ENCODE measurements at regions not wholly inside any gene's neighbourhood (a gene's known extent, or its start where the extent isn't known, plus 50 kb on each side); places are given as distances from the start of the nearest gene placed in this dataset.

DNA sequence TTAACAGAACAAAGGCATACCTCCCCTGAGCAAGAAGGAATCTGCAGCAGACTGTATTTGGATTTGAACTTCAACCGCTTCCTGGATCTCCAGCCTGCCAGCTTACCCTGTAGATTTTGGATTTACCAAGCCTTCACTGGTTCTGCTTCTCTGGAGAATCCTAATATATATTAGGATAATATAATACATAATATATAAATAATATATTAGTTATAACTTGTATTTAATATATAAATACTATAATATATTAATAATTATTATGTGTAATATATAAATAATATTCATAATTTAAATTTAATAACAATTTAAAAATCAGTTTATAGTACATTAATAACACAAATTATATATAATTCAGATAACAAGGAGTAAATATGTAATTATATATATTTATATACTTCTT is 121.4 kb downstream of the COX18 start:
- TF ChIP-seq, protein P1, sequence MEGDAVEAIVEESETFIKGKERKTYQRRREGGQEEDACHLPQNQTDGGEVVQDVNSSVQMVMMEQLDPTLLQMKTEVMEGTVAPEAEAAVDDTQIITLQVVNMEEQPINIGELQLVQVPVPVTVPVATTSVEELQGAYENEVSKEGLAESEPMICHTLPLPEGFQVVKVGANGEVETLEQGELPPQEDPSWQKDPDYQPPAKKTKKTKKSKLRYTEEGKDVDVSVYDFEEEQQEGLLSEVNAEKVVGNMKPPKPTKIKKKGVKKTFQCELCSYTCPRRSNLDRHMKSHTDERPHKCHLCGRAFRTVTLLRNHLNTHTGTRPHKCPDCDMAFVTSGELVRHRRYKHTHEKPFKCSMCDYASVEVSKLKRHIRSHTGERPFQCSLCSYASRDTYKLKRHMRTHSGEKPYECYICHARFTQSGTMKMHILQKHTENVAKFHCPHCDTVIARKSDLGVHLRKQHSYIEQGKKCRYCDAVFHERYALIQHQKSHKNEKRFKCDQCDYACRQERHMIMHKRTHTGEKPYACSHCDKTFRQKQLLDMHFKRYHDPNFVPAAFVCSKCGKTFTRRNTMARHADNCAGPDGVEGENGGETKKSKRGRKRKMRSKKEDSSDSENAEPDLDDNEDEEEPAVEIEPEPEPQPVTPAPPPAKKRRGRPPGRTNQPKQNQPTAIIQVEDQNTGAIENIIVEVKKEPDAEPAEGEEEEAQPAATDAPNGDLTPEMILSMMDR (IDR thresholded peaks at IDR 0.05): no peak
- no peak overlapping the region for H3K4me3 Mint-ChIP-seq
- no peak for DNase-seq
- no peak overlapping the region for H3K27ac Mint-ChIP-seq
- H3K36me3 Mint-ChIP-seq (ENCODE audit: low read depth): peaks cover 5% of the 10 kb centered on the region; the same call in 1 of the 2 replicates
- H3K27me3 Mint-ChIP-seq (ENCODE audit: insufficient read depth): no peaks in the 10 kb centered on the region
- H3K9me3 Mint-ChIP-seq: peaks cover 5% of the 10 kb centered on the region; the same call in 1 of the 2 replicates
- peaks cover 9% of the 10 kb centered on the region for H3K4me1 Mint-ChIP-seq (ENCODE audit: low read depth)

DNA sequence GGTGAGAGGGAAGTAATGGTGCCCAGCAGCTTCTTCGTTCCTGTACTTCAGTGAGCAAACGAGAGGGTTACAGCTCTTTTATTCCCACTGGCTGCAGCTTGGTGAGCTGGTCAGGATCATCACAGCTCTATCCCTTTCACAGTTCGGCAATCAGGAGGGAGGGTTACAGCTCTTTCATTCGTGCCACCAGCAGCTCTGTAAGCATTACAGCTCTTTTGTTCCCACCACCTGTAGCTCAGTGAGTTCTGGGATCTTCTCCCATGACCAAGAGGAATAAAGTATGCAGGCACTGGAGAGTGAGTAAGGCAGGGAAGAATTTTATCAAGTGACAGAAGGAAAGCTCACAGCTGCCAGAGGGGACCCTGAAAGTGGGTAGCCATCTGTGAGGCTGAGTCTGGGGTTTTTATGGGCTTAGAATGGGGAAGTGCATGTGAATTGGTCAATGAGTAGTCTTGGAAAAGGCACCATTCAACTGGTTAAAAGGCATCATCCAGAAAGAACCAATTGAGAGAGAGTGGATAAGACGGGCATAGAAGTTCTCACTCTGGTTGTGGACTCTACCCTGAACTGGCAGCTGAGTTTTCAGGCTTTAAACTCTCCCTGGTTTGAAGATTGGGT is 123.7 kb downstream of the COX18 start:
- Mint-ChIP-seq H3K9me3 (peaks cover 5% of the 10 kb centered on the region; the same call in 1 of the 2 replicates), H3K27ac (no peak overlapping the region), H3K36me3 (ENCODE audit: low read depth) (peaks cover 5% of the 10 kb centered on the region; the same call in 1 of the 2 replicates), H3K4me1 (ENCODE audit: low read depth) (peaks cover 4% of the 10 kb centered on the region), H3K27me3 (ENCODE audit: insufficient read depth) (no peaks in the 10 kb centered on the region), H3K4me3 (no peak overlapping the region)
- DNase-seq: no peak
- TF ChIP-seq, protein P1 (IDR thresholded peaks at IDR 0.05): no peak

DNA sequence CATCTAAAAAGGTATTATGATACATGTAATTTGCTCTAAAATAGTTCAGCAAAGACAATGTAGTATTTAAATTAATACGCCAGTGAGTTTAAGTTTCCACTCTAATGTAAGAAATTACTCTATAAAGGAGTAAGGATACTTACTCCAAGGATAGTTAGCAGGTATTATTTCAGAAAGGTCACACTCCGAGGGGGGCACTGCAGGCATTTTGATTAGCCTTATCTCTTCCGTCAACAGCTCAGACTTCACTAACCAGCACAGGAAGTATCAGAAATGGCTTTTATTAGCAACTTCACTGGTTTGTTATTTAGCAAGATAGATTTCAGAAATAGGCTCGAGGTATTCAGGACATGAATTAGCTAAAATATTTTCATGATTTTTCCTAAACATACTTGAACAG is 127.0 kb downstream of the COX18 start:
- Mint-ChIP-seq H3K27ac (no peak overlapping the region), H3K4me3 (no peak overlapping the region), H3K4me1 (ENCODE audit: low read depth) (peaks cover 14% of the 10 kb centered on the region), H3K36me3 (ENCODE audit: low read depth) (peaks cover 5% of the 10 kb centered on the region; the same call in 1 of the 2 replicates), H3K9me3 (peaks cover 5% of the 10 kb centered on the region; the same call in 1 of the 2 replicates), H3K27me3 (ENCODE audit: insufficient read depth) (no peaks in the 10 kb centered on the region)
- TF ChIP-seq, protein P1 (IDR thresholded peaks at IDR 0.05): no peak
- no peak for DNase-seq

DNA sequence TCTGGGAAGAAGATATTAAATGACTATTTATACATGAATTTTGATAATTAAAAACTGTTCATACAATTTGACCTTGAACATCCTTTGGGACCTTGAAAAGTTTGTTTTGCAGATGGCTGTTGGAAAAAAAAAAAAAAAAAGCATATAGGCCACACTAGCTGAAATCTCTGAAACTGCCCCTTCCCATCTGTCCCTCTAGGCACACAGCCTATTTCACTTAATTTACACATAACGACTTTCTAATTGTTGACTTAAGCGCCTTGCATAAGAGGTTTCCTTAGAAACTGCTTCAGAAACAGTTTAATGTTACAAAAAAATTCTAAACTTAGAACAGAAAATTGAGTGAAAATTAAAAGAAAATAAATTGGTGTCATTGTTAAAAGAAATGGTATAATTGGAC is 131.0 kb downstream of the COX18 start:
- TF ChIP-seq, protein P1 (IDR thresholded peaks at IDR 0.05): no peak
- Mint-ChIP-seq H3K27me3 (ENCODE audit: insufficient read depth) (no peaks in the 10 kb centered on the region), H3K9me3 (no peaks in the 10 kb centered on the region), H3K4me3 (no peak overlapping the region), H3K27ac (no peak overlapping the region), H3K4me1 (ENCODE audit: low read depth) (peaks cover 14% of the 10 kb centered on the region), H3K36me3 (ENCODE audit: low read depth) (no peaks in the 10 kb centered on the region)
- no peak for DNase-seq

DNA sequence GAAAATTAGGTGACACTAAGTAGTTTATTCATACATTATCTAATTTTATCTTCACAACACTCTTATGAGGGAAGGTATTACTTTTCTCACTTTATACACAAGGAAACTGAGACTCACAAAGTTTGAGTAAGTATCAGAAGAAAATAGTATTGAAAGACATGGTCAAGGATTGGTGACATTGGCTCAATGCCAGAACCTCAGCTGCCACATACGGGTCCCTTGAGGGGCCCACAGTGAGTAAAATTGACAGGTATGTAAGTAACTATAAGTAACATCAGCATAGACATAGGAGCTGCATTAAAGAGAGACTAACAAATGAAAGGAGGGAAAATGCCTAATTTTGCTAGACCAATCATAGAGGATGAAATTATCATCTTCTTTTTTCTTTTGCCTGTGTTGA is 134.1 kb downstream of the COX18 start:
- no peak for DNase-seq
- peaks cover 7% of the 10 kb centered on the region for H3K4me1 Mint-ChIP-seq (ENCODE audit: low read depth)
- H3K27me3 Mint-ChIP-seq (ENCODE audit: insufficient read depth): peaks cover 4% of the 10 kb centered on the region; the same call in 1 of the 2 replicates
- H3K27ac Mint-ChIP-seq: no peak overlapping the region
- no peak overlapping the region for H3K4me3 Mint-ChIP-seq
- no peaks in the 10 kb centered on the region for H3K36me3 Mint-ChIP-seq (ENCODE audit: low read depth)
- TF ChIP-seq, protein P1 (IDR thresholded peaks at IDR 0.05): no peak
- no peaks in the 10 kb centered on the region for H3K9me3 Mint-ChIP-seq

All from HFFc6 (cell line).